OCI-LY3 (cell line): ENCODE measurements at regions not wholly inside any gene's neighbourhood (a gene's known extent, or its start where the extent isn't known, plus 50 kb on each side); places are given as distances from the start of the nearest gene placed in this dataset.

Experiments
- H2AFZ ChIP-seq: fragments of 200-600, 300-600 bp; shearing (Covaris generic); 2 replicates; pipeline ENCODE4 v1.6.0; 2014; ENCODE audit warnings: antibody characterized with exemption, low read depth, low read length
- H3K27ac ChIP-seq: fragments of 200-600, 300-600 bp; sonication (generic); 2 replicates; pipeline ENCODE4 v1.5.1; 2014; ENCODE audit warnings: mild to moderate bottlenecking, low read length, moderate library complexity, mixed read lengths
- H3K27me3 ChIP-seq: fragments of 200-600, 300-600 bp; sonication (generic); 2 replicates; pipeline ENCODE4 v1.6.1; 2014; ENCODE audit warnings: low read depth, low read length, mixed read lengths
- H3K36me3 ChIP-seq: fragments of 200-600, 300-600 bp; sonication (generic); replicated peaks from 2 replicates; pipeline ENCODE3; 2014; ENCODE audit warnings: low read depth, low read length, mixed read lengths
- H3K4me1 ChIP-seq: fragments of 300-600, 200-600 bp; sonication (generic); 2 replicates; pipeline ENCODE4 v1.6.1; 2014; ENCODE audit warnings: low read length, mixed read lengths
- H3K4me2 ChIP-seq: fragments of 200-600, 300-600 bp; sonication (generic); 2 replicates; pipeline ENCODE4 v1.6.1; 2014; ENCODE audit warnings: low read length, mixed read lengths
- H3K4me3 ChIP-seq: fragments of 300-600, 200-600 bp; sonication (generic); 2 replicates; pipeline ENCODE4 v1.5.1; 2014; ENCODE audit warnings: antibody characterized with exemption, mild to moderate bottlenecking, low read length, moderate library complexity
- H3K79me2 ChIP-seq: fragments of 300-600, 200-600 bp; shearing (Covaris generic); 2 replicates; pipeline ENCODE4 v1.6.1; 2014; ENCODE audit warnings: mild to moderate bottlenecking, low read length, mixed read lengths
- H3K9ac ChIP-seq: fragments of 300-600, 200-600 bp; shearing (Covaris generic); 2 replicates; pipeline ENCODE4 v1.6.0; 2014; ENCODE audit warnings: mild to moderate bottlenecking, low read length, moderate library complexity
- H3K9me3 ChIP-seq: fragments of 200-600, 300-600 bp; shearing (Covaris generic); 2 replicates; pipeline ENCODE4 v1.6.1; 2014; ENCODE audit warnings: low read length, mixed read lengths; ENCODE audit not compliant: insufficient read depth
- H4K20me1 ChIP-seq: fragments of 200-600, 300-600 bp; sonication (generic); 2 replicates; pipeline ENCODE4 v1.6.1; 2016; ENCODE audit warnings: low read length, mixed read lengths; ENCODE audit not compliant: insufficient read depth
- CTCF ChIP-seq: fragments of 200-600, 300-600 bp; sonication (generic); IDR thresholded peaks from 2 replicates; pipeline ENCODE4 v1.5.1; 2014; ENCODE audit warnings: antibody characterized with exemption, low read length, low read depth
- EZH2phosphoT487 ChIP-seq: fragments of 200-600 bp; shearing (Covaris generic); IDR thresholded peaks from 2 replicates; pipeline ENCODE4 v1.6.1; 2018; ENCODE audit warnings: antibody characterized with exemption, mixed run types, low read depth

- H4K20me1 ChIP-seq, result no peaks in the 10 kb centered on the region
- H3K36me3 ChIP-seq, result no peaks in the 10 kb centered on the region
- no peaks in the 10 kb centered on the region for H3K4me1 ChIP-seq
- H3K79me2 ChIP-seq, result no peaks in the 10 kb centered on the region
- no peak overlapping the region for H3K4me2 ChIP-seq
- no peak overlapping the region for H3K4me3 ChIP-seq
- H2AFZ ChIP-seq, result no peak overlapping the region
- TF ChIP-seq EZH2phosphoT487 (no peak), CTCF (no peak)
- no peak overlapping the region for H3K9ac ChIP-seq
- no peak overlapping the region for H3K27ac ChIP-seq
- no peaks in the 10 kb centered on the region for H3K27me3 ChIP-seq
- no peaks in the 10 kb centered on the region for H3K9me3 ChIP-seq
These were observed 133.4 kb downstream of the RFPL4B start for GRCh38 chr6:112480553-112480952.

GRCh38 chr6:112481211-112481610 lies 134.1 kb downstream of the RFPL4B start:
- Histone ChIP-seq H3K79me2 (no peaks in the 10 kb centered on the region), H3K27ac (no peak overlapping the region), H3K9ac (no peak overlapping the region), H3K27me3 (no peaks in the 10 kb centered on the region), H2AFZ (no peak overlapping the region), H3K9me3 (no peaks in the 10 kb centered on the region), H3K4me2 (no peak overlapping the region), H3K36me3 (no peaks in the 10 kb centered on the region), H4K20me1 (no peaks in the 10 kb centered on the region), H3K4me3 (no peak overlapping the region), H3K4me1 (no peaks in the 10 kb centered on the region)
- no peak for TF ChIP-seq CTCF
- no peak for TF ChIP-seq EZH2phosphoT487

GRCh38 chr6:112482373-112482772 lies 135.2 kb downstream of the RFPL4B start:
- TF ChIP-seq EZH2phosphoT487 (no peak), CTCF (no peak)
- H3K9me3 ChIP-seq, result no peaks in the 10 kb centered on the region
- no peak overlapping the region for H2AFZ ChIP-seq
- no peak overlapping the region for H3K4me2 ChIP-seq
- H4K20me1 ChIP-seq, result no peaks in the 10 kb centered on the region
- H3K27me3 ChIP-seq, result no peaks in the 10 kb centered on the region
- H3K4me1 ChIP-seq, result no peaks in the 10 kb centered on the region
- H3K36me3 ChIP-seq, result no peaks in the 10 kb centered on the region
- no peaks in the 10 kb centered on the region for H3K79me2 ChIP-seq
- H3K9ac ChIP-seq, result no peak overlapping the region
- no peak overlapping the region for H3K27ac ChIP-seq
- H3K4me3 ChIP-seq, result no peak overlapping the region

- no peak overlapping the region for H3K27ac ChIP-seq
- no peaks in the 10 kb centered on the region for H3K4me1 ChIP-seq
- no peaks in the 10 kb centered on the region for H3K79me2 ChIP-seq
- no peaks in the 10 kb centered on the region for H4K20me1 ChIP-seq
- no peaks in the 10 kb centered on the region for H3K27me3 ChIP-seq
- no peaks in the 10 kb centered on the region for H3K9me3 ChIP-seq
- no peaks in the 10 kb centered on the region for H3K36me3 ChIP-seq
- no peak overlapping the region for H3K9ac ChIP-seq
- no peak overlapping the region for H3K4me2 ChIP-seq
- no peak for TF ChIP-seq EZH2phosphoT487
- no peak for TF ChIP-seq CTCF
- H2AFZ ChIP-seq, result no peak overlapping the region
- H3K4me3 ChIP-seq, result no peak overlapping the region
These were observed 138.1 kb downstream of the RFPL4B start for GRCh38 chr6:112485120-112485826.
